GM12878 (cell line): ENCODE measurements at regions not wholly inside any gene's neighbourhood (a gene's known extent, or its start where the extent isn't known, plus 50 kb on each side); places are given as distances from the start of the nearest gene placed in this dataset.

ENCODE experiments used
- ATAC-seq: fragments of 200-7000 bp; cut with Tn5 transposase; 3 replicates; pipeline ENCODE4 v1.9.1; 2020; ENCODE audit warnings: mild to moderate bottlenecking, moderate library complexity
- BruUV-seq: library from RNA; stranded (reverse); fragments of 400-500 nt; replicated peaks from 2 replicates; lab custom pipeline; 2021; lab: Mats Ljungman, UMichigan
- CTCF ChIA-PET: fragments of 300-600 bp; sonication (Branson Sonifier 250); formaldehyde crosslinking; extraction: SDS; loops from one replicate; lab custom pipeline; 2021; ENCODE audit warnings: inconsistent platforms; lab: Yijun Ruan, JAX
- POLR2A ChIA-PET: fragments of 350-600 bp; formaldehyde crosslinking; extraction: SDS; loops from one replicate; lab custom pipeline; 2021; ENCODE audit warnings: inconsistent platforms; lab: Charles Lee
- RAD21 ChIA-PET: fragments of 300-600 bp; sonication (Branson Sonifier 250); formaldehyde crosslinking; loops from one replicate; lab custom pipeline; 2023; ENCODE audit warnings: antibody characterized with exemption; ENCODE audit not compliant: unreplicated experiment; lab: Charles Lee
- SMC1A ChIA-PET: fragments of 300-600 bp; sonication (Branson Sonifier 250); formaldehyde crosslinking; loops from one replicate; lab custom pipeline; 2023; ENCODE audit not compliant: unreplicated experiment, uncharacterized antibody; lab: Charles Lee
- DNase-seq: peaks from one replicate; pipeline ENCODE4 v3.0.0-alpha.2; 2011; ENCODE audit warnings: low read depth, low spot score
- FAIRE-seq: peaks from 3 replicates; lab custom pipeline; 2011; peaks lifted over from hg19 to GRCh38; lab: Jason Lieb, UNC
- H2AFZ ChIP-seq: 2 replicates; pipeline ENCODE4 v1.6.0; 2011; ENCODE audit warnings: low read depth, low read length, control low read depth; ENCODE audit not compliant: control insufficient read depth
- H3K27ac ChIP-seq: 2 replicates; pipeline ENCODE4 v1.5.1; 2011; ENCODE audit warnings: control low read depth; ENCODE audit not compliant: control insufficient read depth, insufficient read depth
- H3K27me3 ChIP-seq, 2 experiments: replicated peaks in 1 of 2; 2 replicates each; pipeline versions ENCODE4 v1.6.0 to v1.6.1; 2011; ENCODE audit warnings: low read length in 1 of 2; ENCODE audit not compliant: control insufficient read depth in 2 of 2, insufficient read depth in 2 of 2
- H3K36me3 ChIP-seq, 2 experiments: 2 replicates each; pipeline ENCODE4 v1.5.1; 2011; ENCODE audit warnings: low read length in 1 of 2; ENCODE audit not compliant: control insufficient read depth in 2 of 2, insufficient read depth in 2 of 2
- H3K4me1 ChIP-seq: 2 replicates; pipeline ENCODE4 v1.6.1; 2011; ENCODE audit warnings: mild to moderate bottlenecking, low read length, moderate library complexity, mixed read lengths; ENCODE audit not compliant: control insufficient read depth, insufficient read depth
- H3K4me2 ChIP-seq: 2 replicates; pipeline ENCODE4 v1.6.0; 2011; ENCODE audit warnings: control low read depth; ENCODE audit not compliant: control insufficient read depth, insufficient read depth
- H3K4me3 ChIP-seq: fragments of 200-600 bp; sonication (generic); 2 replicates; pipeline ENCODE4 v1.5.1; 2016
- H3K79me2 ChIP-seq: 2 replicates; pipeline ENCODE4 v1.6.0; 2011; ENCODE audit warnings: low read length; ENCODE audit not compliant: control insufficient read depth, insufficient read depth
- H3K9ac ChIP-seq: 2 replicates; pipeline ENCODE4 v1.8.0; 2011; ENCODE audit warnings: low read length, control low read depth, mixed read lengths; ENCODE audit not compliant: control insufficient read depth, insufficient read depth
- H3K9me3 ChIP-seq: replicated peaks from 3 replicates; pipeline ENCODE4 v1.5.1; 2011; ENCODE audit warnings: mild to moderate bottlenecking, low read length; ENCODE audit not compliant: control insufficient read depth, insufficient read depth
- H4K20me1 ChIP-seq: 2 replicates; pipeline ENCODE4 v1.6.0; 2011; ENCODE audit not compliant: control insufficient read depth, insufficient read depth
- ATF3 ChIP-seq: IDR thresholded peaks from 2 replicates; pipeline ENCODE4 v1.6.1; 2011; ENCODE audit warnings: low read depth, mild to moderate bottlenecking, low read length, moderate library complexity, borderline replicate concordance; ENCODE audit errors: extremely low read depth
- BMI1 ChIP-seq: fragments of 450-650 bp; IDR thresholded peaks from 2 replicates; pipeline ENCODE4 v1.6.1; 2016; ENCODE audit warnings: mild to moderate bottlenecking, moderate library complexity, borderline replicate concordance
- EED ChIP-seq: sonication (generic); IDR thresholded peaks from 2 replicates; pipeline ENCODE4 v1.6.1; 2016; ENCODE audit warnings: antibody characterized with exemption, low read depth
- KDM1A ChIP-seq: fragments of 200-600 bp; sonication (generic); IDR thresholded peaks from 2 replicates; pipeline ENCODE4 v1.6.1; 2016; ENCODE audit warnings: borderline replicate concordance
- NFYA ChIP-seq: IDR thresholded peaks from 2 replicates; pipeline ENCODE4 v1.6.1; 2011; ENCODE audit warnings: low read depth, mild to moderate bottlenecking, low read length, improper control_type of control experiment, borderline replicate concordance
- POLR2AphosphoS2 ChIP-seq: IDR thresholded peaks from 2 replicates; pipeline ENCODE4 v1.6.1; 2011; ENCODE audit warnings: low read depth, mild to moderate bottlenecking, low read length, improper control_type of control experiment, moderate library complexity
- RAD51 ChIP-seq: fragments of 450-650 bp; IDR thresholded peaks from 2 replicates; pipeline ENCODE4 v1.6.1; 2016; ENCODE audit warnings: moderate library complexity, mild to moderate bottlenecking, inconsistent platforms
- TCF3 ChIP-seq: IDR thresholded peaks from 2 replicates; pipeline ENCODE4 v1.6.1; 2012; ENCODE audit warnings: low read depth, mild to moderate bottlenecking, low read length, borderline replicate concordance; ENCODE audit not compliant: insufficient read depth
- WGBS: methylation state at CpG from one replicate; pipeline ENCODE4 v1.1.6; 2016; ENCODE audit warnings: low lambda C conversion rate; ENCODE audit not compliant: insufficient replicate concordance, insufficient coverage; ENCODE audit errors: missing lambda C conversion rate; 5-methylcytosine and 5-hydroxymethylcytosine counted together
- in situ Hi-C: fragments of 300-500 bp; cut with MboI; formaldehyde crosslinking; loops from 9 replicates; pipeline ENCODE4 v1.14.3; 2018; ENCODE audit warnings: mixed read lengths
- intact Hi-C: fragments of 100-400 bp; cut with micrococcal nuclease; formaldehyde crosslinking; loops from one replicate; pipeline ENCODE4 v1.14.2; 2022; ENCODE audit not compliant: unreplicated experiment

DNA sequence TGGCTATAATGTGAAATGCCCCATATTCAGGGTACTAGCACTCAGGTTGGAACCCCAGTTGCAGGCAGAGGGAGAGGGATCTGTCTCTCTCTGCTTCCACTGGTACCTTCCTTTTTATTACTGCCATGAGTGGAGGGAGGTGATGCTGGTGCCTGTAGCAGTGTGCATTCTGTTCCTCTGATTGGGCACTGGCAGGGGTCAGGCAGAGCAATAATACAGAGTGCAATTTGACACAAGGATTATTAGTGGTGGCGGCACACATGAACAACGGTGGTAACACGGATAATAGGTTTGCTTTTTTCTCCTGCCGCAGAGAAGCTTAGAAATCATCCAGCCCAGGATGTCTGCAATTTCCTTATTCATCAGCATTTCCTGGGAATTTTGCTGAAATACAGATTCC, 525.7 kb downstream of the SLC4A3 start (continued):
- TF ChIP-seq POLR2AphosphoS2 = no peak
- no peak for TF ChIP-seq BMI1

GRCh38 chr2:220154304-220154703, 526.9 kb downstream of the SLC4A3 start:
- TF ChIP-seq RAD51 (no peak), KDM1A (no peak), TCF3 (no peak), NFYA (no peak), EED (no peak), ATF3 (no peak)
- Histone ChIP-seq H3K79me2 (no peaks in the 10 kb centered on the region), H3K9ac (no peak overlapping the region), H4K20me1 (no peaks in the 10 kb centered on the region), H2AFZ (no peak overlapping the region), H3K27ac (no peak overlapping the region), H3K4me3 (no peak overlapping the region), H3K4me2 (no peak overlapping the region), H3K4me1 (no peaks in the 10 kb centered on the region), H3K27me3 (no peaks in the 10 kb centered on the region), H3K36me3 (no peaks in the 10 kb centered on the region), H3K9me3 (no peaks in the 10 kb centered on the region)
- ChIA-PET POLR2A (no interaction called here), CTCF (interaction anchor here (0.6 kb wide), 1 partner anchor 417 kb away, joined by 4 read pairs; no protein-coding TSS in a partner anchor), RAD21 (no interaction called here), SMC1A (no interaction called here)
- ATAC-seq (no peak), DNase-seq (no peak), FAIRE-seq (no peak)
- intact Hi-C loops (no loop called here), in situ Hi-C loops (no loop called here)
- 33% methylated on average over 1 of the region's 1 CpG for WGBS
- no TSS peak for BruUV-seq
